ENCODE measurements at regions not wholly inside any gene's neighbourhood (a gene's known extent, or its start where the extent isn't known, plus 50 kb on each side); places are given as distances from the start of the nearest gene placed in this dataset.

DNA sequence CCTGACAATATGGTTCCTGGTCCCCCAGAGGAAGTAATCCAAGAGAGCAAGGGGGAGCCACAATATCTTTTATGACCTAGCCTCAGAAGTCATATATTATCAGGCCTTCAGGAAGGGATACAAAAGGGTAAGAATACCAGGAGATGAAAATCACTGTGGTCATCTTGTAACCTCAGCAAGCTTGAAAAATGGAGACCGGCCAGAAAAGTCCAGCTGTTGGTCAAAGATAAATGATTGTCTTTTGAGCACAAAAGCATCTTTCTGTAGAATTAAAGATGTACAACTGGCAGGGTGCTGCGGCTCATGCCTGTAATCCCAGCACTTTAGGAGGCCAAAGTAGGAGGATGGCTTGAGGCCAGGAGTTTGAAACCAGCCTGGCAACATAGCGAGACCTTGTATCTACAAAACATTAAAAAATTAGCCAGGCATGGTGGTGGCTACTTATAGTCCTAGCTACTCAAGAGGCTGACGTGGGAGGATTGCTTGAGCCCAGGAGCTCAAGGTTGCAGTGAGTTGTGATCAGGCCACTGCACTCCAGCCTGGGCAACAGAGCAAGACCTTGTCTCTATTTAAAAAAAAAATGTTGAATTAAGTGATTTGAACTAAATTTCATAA lies 118.0 kb upstream of the MARCKS start:
- H3K4me3 ChIP-seq (ENCODE audit: low read depth, low read length) = no peak overlapping the region
- TF ChIP-seq, protein P1, sequence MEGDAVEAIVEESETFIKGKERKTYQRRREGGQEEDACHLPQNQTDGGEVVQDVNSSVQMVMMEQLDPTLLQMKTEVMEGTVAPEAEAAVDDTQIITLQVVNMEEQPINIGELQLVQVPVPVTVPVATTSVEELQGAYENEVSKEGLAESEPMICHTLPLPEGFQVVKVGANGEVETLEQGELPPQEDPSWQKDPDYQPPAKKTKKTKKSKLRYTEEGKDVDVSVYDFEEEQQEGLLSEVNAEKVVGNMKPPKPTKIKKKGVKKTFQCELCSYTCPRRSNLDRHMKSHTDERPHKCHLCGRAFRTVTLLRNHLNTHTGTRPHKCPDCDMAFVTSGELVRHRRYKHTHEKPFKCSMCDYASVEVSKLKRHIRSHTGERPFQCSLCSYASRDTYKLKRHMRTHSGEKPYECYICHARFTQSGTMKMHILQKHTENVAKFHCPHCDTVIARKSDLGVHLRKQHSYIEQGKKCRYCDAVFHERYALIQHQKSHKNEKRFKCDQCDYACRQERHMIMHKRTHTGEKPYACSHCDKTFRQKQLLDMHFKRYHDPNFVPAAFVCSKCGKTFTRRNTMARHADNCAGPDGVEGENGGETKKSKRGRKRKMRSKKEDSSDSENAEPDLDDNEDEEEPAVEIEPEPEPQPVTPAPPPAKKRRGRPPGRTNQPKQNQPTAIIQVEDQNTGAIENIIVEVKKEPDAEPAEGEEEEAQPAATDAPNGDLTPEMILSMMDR (IDR thresholded peaks at IDR 0.05; ENCODE audit: low read depth, low read length) = no peak

DNA sequence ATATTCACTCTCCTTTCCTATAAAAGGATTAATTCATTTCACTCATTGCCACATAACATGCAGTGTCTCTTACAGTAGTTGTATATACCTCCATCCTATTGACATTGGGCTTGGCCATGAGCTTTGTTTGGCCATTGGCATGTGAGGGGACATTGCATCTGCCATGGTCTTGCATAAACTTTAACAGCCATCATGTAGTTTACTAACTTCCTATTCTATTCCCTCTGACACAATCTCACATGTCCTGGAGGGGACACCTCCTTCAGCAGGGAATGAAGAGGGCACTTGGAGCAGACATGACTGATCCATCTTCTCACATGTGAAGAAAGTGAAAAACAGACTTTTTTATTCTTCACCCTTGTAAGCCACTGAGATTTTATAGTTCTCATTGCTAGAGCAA lies 115.5 kb upstream of the MARCKS start:
- TF ChIP-seq, protein P1 (IDR thresholded peaks at IDR 0.05; ENCODE audit: low read depth, low read length) = no peak
- H3K4me3 ChIP-seq (ENCODE audit: low read depth, low read length) = no peak overlapping the region

DNA sequence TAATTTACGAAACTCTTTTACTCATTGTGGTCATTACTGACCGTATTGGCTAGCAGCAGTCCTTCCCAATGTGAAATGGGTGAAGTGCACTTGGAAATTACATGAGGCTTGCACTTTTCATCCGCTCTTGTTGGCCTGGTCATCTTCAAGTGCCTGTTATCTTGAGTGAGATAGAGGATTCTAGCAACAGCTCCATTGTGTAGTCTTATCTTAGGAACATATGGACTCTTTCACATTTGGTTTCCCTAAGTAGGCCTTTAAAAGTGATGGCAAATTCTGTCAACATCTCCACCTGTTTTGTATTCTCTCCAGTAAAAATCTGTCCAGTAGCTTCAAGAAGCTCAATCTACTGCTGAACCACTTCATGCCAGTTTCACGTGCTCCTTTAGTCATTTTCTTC lies 114.8 kb upstream of the MARCKS start:
- TF ChIP-seq, protein P1 (IDR thresholded peaks at IDR 0.05; ENCODE audit: low read depth, low read length) = no peak
- H3K4me3 ChIP-seq (ENCODE audit: low read depth, low read length) = no peak overlapping the region

DNA sequence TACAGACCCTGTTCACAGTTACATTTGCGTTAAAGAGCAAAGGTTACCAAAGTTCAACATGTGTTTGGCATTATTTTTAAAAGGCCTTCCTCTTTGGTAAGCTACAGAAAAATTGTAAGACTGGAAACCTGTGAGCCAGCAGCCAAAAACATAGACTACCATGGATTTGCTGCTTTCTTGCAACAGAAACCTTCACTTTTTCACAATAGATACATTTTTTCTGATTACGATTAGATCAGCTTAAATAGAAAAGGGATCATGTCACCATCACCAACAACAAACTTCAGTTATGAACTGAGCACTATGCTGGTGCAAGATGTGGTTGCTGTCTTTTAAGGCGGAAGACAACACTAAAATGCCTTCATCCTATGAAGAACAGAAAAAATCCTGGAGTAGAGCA lies 112.3 kb upstream of the MARCKS start:
- TF ChIP-seq, protein P1 (IDR thresholded peaks at IDR 0.05; ENCODE audit: low read depth, low read length) = no peak

DNA sequence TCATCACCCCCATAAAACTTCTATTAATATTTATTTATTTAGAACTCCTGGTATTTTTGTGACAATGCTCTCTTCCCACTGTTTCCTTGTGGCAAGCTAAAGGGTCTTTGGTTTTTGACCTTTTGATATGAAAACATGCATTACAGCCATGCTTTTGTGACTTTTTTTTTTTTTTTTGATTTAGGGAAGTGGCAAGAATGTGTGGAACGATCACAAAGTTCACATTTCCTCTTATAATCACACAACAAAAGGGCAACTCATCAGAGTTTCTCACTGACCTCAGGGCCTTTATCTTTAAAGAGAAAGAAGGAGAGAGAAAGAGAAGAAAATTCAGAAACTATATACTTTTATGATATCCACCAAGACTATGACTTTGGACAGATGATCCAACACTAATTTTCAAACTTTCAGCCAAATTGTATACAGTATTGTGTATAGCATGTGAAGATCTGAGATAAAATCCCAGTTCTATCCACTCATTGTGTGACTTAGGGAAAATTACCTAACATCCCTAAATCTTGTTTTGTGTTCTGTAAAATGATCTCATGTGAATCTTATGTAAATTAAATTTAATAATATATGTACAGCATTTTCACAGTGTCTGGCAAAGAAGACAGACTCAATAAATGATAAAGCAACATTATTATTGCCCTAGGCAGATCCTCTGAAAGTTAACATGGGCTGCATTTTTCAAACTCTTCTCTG lies 106.8 kb upstream of the MARCKS start:
- H3K4me3 ChIP-seq (ENCODE audit: low read depth, low read length) = no peak overlapping the region
- TF ChIP-seq, protein P1 (IDR thresholded peaks at IDR 0.05; ENCODE audit: low read depth, low read length) = no peak

More for the DNA sequence above, 112.3 kb upstream of the MARCKS start:
- H3K4me3 ChIP-seq (ENCODE audit: low read depth, low read length) = no peak overlapping the region

DNA sequence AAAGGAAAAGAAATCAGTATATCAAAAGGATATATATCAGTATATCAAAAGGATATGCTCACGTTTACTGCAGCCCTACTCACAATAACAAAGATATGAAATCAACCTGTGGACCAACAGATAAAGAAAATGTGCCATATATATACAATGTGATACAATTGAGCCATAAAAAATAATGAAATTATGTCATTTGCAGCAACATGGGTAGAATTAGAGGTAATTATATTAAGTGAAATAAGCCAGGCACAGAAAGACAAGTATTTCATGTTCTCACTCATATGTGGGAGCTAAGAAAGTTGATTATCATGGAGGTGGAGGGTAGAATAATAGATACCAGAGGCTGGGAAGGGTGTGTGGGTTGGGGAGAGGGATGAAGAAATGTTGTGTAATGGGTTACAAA lies 102.9 kb upstream of the MARCKS start:
- TF ChIP-seq, protein P1 (IDR thresholded peaks at IDR 0.05; ENCODE audit: low read depth, low read length) = no peak
- no peak overlapping the region for H3K4me3 ChIP-seq (ENCODE audit: low read depth, low read length)
